ENCODE measurements at regions not wholly inside any gene's neighbourhood (a gene's known extent, or its start where the extent isn't known, plus 50 kb on each side); places are given as distances from the start of the nearest gene placed in this dataset.

DNA sequence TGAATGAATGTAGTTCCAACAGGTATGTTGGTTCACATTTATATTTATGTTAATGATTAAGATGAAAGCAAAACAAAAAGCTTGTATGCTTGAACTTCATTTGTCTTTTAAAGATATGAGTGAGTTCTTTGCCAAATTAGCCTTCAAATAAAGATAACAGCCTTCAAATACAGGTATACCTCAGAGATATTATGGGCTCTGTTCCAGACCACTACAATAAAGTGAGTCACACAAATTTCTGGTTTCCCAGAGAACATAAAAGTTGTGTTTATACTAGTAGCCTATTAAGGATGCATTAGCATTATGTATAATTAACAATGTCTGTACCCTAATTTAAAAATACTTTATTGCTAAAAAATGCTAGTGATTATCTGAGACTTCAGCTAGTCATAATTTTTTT, 245.3 kb upstream of the MAN1A1 start:
- TF ChIP-seq ZSCAN30 (tag by site-specific recombination; IDR thresholded peaks at IDR 0.05) (no peak), ZBTB49 (tag by site-specific recombination; IDR thresholded peaks at IDR 0.05; ENCODE audit: low read depth) (no peak), GLI2 (tag by site-specific recombination; IDR thresholded peaks at IDR 0.05; ENCODE audit: borderline replicate concordance, low read depth) (no peak), CTCF (tag by site-specific recombination; IDR thresholded peaks at IDR 0.05) (no peak), ZBTB11 (tag by site-specific recombination; conservative IDR thresholded peaks at IDR 0.05; ENCODE audit: low read depth) (no peak), ATF2 (tag by site-specific recombination; IDR thresholded peaks at IDR 0.05; ENCODE audit: low read depth) (no peak), ZNF549 (tag by site-specific recombination; IDR thresholded peaks at IDR 0.05) (no peak), ZNF362 (tag by site-specific recombination; IDR thresholded peaks at IDR 0.05) (no peak), ZNF785 (tag by site-specific recombination; IDR thresholded peaks at IDR 0.05) (no peak), ZNF768 (tag by site-specific recombination; IDR thresholded peaks at IDR 0.05) (no peak), ZBTB7A (tag by site-specific recombination; IDR thresholded peaks at IDR 0.05; ENCODE audit: low read depth) (no peak)
- TF ChIP-seq, protein P1, sequence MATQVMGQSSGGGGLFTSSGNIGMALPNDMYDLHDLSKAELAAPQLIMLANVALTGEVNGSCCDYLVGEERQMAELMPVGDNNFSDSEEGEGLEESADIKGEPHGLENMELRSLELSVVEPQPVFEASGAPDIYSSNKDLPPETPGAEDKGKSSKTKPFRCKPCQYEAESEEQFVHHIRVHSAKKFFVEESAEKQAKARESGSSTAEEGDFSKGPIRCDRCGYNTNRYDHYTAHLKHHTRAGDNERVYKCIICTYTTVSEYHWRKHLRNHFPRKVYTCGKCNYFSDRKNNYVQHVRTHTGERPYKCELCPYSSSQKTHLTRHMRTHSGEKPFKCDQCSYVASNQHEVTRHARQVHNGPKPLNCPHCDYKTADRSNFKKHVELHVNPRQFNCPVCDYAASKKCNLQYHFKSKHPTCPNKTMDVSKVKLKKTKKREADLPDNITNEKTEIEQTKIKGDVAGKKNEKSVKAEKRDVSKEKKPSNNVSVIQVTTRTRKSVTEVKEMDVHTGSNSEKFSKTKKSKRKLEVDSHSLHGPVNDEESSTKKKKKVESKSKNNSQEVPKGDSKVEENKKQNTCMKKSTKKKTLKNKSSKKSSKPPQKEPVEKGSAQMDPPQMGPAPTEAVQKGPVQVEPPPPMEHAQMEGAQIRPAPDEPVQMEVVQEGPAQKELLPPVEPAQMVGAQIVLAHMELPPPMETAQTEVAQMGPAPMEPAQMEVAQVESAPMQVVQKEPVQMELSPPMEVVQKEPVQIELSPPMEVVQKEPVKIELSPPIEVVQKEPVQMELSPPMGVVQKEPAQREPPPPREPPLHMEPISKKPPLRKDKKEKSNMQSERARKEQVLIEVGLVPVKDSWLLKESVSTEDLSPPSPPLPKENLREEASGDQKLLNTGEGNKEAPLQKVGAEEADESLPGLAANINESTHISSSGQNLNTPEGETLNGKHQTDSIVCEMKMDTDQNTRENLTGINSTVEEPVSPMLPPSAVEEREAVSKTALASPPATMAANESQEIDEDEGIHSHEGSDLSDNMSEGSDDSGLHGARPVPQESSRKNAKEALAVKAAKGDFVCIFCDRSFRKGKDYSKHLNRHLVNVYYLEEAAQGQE (tag by site-specific recombination; IDR thresholded peaks at IDR 0.05): no peak
- TF ChIP-seq, protein P2, sequence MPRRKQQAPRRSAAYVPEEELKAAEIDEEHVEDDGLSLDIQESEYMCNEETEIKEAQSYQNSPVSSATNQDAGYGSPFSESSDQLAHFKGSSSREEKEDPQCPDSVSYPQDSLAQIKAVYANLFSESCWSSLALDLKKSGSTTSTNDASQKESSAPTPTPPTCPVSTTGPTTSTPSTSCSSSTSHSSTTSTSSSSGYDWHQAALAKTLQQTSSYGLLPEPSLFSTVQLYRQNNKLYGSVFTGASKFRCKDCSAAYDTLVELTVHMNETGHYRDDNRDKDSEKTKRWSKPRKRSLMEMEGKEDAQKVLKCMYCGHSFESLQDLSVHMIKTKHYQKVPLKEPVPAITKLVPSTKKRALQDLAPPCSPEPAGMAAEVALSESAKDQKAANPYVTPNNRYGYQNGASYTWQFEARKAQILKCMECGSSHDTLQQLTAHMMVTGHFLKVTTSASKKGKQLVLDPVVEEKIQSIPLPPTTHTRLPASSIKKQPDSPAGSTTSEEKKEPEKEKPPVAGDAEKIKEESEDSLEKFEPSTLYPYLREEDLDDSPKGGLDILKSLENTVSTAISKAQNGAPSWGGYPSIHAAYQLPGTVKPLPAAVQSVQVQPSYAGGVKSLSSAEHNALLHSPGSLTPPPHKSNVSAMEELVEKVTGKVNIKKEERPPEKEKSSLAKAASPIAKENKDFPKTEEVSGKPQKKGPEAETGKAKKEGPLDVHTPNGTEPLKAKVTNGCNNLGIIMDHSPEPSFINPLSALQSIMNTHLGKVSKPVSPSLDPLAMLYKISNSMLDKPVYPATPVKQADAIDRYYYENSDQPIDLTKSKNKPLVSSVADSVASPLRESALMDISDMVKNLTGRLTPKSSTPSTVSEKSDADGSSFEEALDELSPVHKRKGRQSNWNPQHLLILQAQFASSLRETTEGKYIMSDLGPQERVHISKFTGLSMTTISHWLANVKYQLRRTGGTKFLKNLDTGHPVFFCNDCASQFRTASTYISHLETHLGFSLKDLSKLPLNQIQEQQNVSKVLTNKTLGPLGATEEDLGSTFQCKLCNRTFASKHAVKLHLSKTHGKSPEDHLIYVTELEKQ (tag by site-specific recombination; IDR thresholded peaks at IDR 0.05; ENCODE audit: borderline replicate concordance): no peak

Data from HEK293 (cell line).